ENCODE measurements at regions not wholly inside any gene's neighbourhood (a gene's known extent, or its start where the extent isn't known, plus 50 kb on each side); places are given as distances from the start of the nearest gene placed in this dataset.

DNA sequence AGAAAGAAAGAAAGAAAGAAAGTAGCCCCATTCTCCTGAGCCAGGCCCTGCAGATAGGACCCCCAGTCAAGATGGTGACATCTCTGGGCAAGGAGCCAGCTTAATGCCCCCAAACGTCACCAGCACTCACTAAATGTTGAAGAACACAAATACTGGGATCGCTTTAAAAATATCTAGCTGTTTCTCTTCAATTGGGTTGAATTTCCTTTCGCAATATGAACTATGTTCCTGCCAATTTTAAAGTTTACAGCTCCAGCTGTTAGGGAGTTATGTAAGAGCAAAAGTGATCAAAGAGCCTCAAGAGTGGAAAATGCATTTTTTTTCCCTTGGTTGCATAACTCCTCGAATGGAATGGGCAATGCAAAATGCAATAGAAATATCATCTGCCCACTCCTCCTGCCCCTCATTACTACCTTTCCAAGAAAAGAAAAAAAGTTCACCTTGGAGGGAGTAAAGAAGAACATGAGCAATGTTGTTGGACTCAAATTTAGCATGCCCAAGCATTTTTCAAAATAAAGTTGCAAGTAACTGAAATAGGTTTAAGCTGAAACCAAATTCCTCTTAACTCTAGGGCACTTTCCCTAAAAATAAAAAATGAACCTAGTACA lies 244.2 kb upstream of the PIK3R1 start:
- H3K27ac ChIP-seq (ENCODE audit: control insufficient read depth, insufficient read depth): no peak overlapping the region
- H4K20me1 ChIP-seq (ENCODE audit: control insufficient read depth, insufficient read depth): no peaks in the 10 kb centered on the region
- no peak for TF ChIP-seq PML (IDR thresholded peaks at IDR 0.05; ENCODE audit: low read length)
- no peak for TF ChIP-seq ESRRA (IDR thresholded peaks at IDR 0.05; ENCODE audit: low read length)
- TF ChIP-seq IRF4 (IDR thresholded peaks at IDR 0.05; ENCODE audit: low read depth, low read length): no peak
- no peak for TF ChIP-seq SMAD1 (IDR thresholded peaks at IDR 0.05; ENCODE audit: low read depth, partially characterized antibody)
- TF ChIP-seq TBL1XR1 (IDR thresholded peaks at IDR 0.05; ENCODE audit: low read depth, low read length): no peak
- H3K9me3 ChIP-seq (replicated peaks; ENCODE audit: control insufficient read depth, insufficient read depth, low read length): no peaks in the 10 kb centered on the region; the same call in 2 of the 3 replicates
- ChIA-PET POLR2A (no interaction called here), SMC1A (ENCODE audit: uncharacterized antibody, unreplicated experiment) (no interaction called here), RAD21 (ENCODE audit: unreplicated experiment) (no interaction called here), CTCF (interaction anchor here (0.9 kb wide), 1 partner anchor 282 kb away, joined by 3 read pairs; no protein-coding TSS in a partner anchor)
- H3K4me3 ChIP-seq: no peak overlapping the region
- H3K27me3 ChIP-seq (replicated peaks in 1 of 2; ENCODE audit: control insufficient read depth in 2 of 2, insufficient read depth in 2 of 2, low read length in 1 of 2): no peaks in the 10 kb centered on the region
- no peaks in the 10 kb centered on the region for H3K79me2 ChIP-seq (ENCODE audit: control insufficient read depth, insufficient read depth, low read length)
- intact Hi-C loops (cut with micrococcal nuclease; ENCODE audit: unreplicated experiment) (no loop called here), in situ Hi-C loops (cut with MboI) (no loop called here)
- no peaks in the 10 kb centered on the region for H3K4me1 ChIP-seq (ENCODE audit: control insufficient read depth, insufficient read depth, low read length)
- BruUV-seq (replicated peaks): no TSS peak
- FAIRE-seq (no peak), DNase-seq (ENCODE audit: low read depth, low spot score) (no peak), ATAC-seq (no peak)
- no peak overlapping the region for H3K4me2 ChIP-seq (ENCODE audit: control insufficient read depth, insufficient read depth)
- H3K9ac ChIP-seq (ENCODE audit: control insufficient read depth, insufficient read depth, low read length): no peak overlapping the region
- no peaks in the 10 kb centered on the region for H3K36me3 ChIP-seq (ENCODE audit: control insufficient read depth in 2 of 2, insufficient read depth in 2 of 2, low read length in 1 of 2)
- no peak overlapping the region for H2AFZ ChIP-seq (ENCODE audit: control insufficient read depth, low read depth, low read length)
- WGBS (ENCODE audit: insufficient coverage, insufficient replicate concordance, low lambda C conversion rate, missing lambda C conversion rate): 36% methylated on average over 4 of the region's 4 CpGs

DNA sequence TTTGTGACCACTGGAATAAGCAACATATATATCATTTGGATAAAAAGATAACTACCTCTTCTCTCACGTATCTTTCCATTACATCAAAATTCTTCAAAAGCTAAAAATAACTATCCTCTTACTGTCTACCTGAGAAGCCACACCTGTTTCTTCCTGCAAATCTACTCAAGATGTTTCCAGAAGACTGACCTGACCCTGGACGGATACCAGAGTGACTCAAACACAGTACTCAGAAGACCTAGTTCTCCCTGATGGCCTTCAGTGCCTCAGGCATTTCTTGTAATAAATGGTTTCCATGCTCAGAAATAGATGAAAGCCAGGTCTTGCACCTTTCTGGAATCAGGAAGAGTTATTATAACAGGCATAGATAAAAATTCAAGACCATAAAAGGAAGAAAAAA lies 245.9 kb upstream of the PIK3R1 start:
- in situ Hi-C loops (cut with MboI) (no loop called here), intact Hi-C loops (cut with micrococcal nuclease; ENCODE audit: unreplicated experiment) (no loop called here)
- H2AFZ ChIP-seq (ENCODE audit: control insufficient read depth, low read depth, low read length): no peak overlapping the region
- H3K79me2 ChIP-seq (ENCODE audit: control insufficient read depth, insufficient read depth, low read length): no peaks in the 10 kb centered on the region
- no peak overlapping the region for H3K9ac ChIP-seq (ENCODE audit: control insufficient read depth, insufficient read depth, low read length)
- 51% methylated on average over 2 of the region's 2 CpGs for WGBS (ENCODE audit: insufficient coverage, insufficient replicate concordance, low lambda C conversion rate, missing lambda C conversion rate)
- ATAC-seq (no peak), FAIRE-seq (no peak), DNase-seq (ENCODE audit: low read depth, low spot score) (no peak)
- no peaks in the 10 kb centered on the region for H3K27me3 ChIP-seq (replicated peaks in 1 of 2; ENCODE audit: control insufficient read depth in 2 of 2, insufficient read depth in 2 of 2, low read length in 1 of 2)
- CTCF ChIA-PET: no interaction called here
- no peak overlapping the region for H3K4me2 ChIP-seq (ENCODE audit: control insufficient read depth, insufficient read depth)
- H3K9me3 ChIP-seq (replicated peaks; ENCODE audit: control insufficient read depth, insufficient read depth, low read length): no peaks in the 10 kb centered on the region; the same call in 2 of the 3 replicates
- H4K20me1 ChIP-seq (ENCODE audit: control insufficient read depth, insufficient read depth): no peaks in the 10 kb centered on the region
- RAD21 ChIA-PET (ENCODE audit: unreplicated experiment): no interaction called here
- SMC1A ChIA-PET (ENCODE audit: uncharacterized antibody, unreplicated experiment): no interaction called here
- POLR2A ChIA-PET: no interaction called here
- no peak overlapping the region for H3K4me3 ChIP-seq
- no peaks in the 10 kb centered on the region for H3K36me3 ChIP-seq (ENCODE audit: control insufficient read depth in 2 of 2, insufficient read depth in 2 of 2, low read length in 1 of 2)
- H3K4me1 ChIP-seq (ENCODE audit: control insufficient read depth, insufficient read depth, low read length): no peaks in the 10 kb centered on the region
- BruUV-seq (replicated peaks): no TSS peak
- H3K27ac ChIP-seq (ENCODE audit: control insufficient read depth, insufficient read depth): no peak overlapping the region
- no peak for TF ChIP-seq NFYA (IDR thresholded peaks at IDR 0.05; ENCODE audit: borderline replicate concordance, low read depth, low read length)
- no peak for TF ChIP-seq POLR2AphosphoS2 (IDR thresholded peaks at IDR 0.05; ENCODE audit: low read depth, low read length)
- TF ChIP-seq SKIL (IDR thresholded peaks at IDR 0.05; ENCODE audit: low read depth, poor library complexity, severe bottlenecking): no peak
- TF ChIP-seq, protein P1, sequence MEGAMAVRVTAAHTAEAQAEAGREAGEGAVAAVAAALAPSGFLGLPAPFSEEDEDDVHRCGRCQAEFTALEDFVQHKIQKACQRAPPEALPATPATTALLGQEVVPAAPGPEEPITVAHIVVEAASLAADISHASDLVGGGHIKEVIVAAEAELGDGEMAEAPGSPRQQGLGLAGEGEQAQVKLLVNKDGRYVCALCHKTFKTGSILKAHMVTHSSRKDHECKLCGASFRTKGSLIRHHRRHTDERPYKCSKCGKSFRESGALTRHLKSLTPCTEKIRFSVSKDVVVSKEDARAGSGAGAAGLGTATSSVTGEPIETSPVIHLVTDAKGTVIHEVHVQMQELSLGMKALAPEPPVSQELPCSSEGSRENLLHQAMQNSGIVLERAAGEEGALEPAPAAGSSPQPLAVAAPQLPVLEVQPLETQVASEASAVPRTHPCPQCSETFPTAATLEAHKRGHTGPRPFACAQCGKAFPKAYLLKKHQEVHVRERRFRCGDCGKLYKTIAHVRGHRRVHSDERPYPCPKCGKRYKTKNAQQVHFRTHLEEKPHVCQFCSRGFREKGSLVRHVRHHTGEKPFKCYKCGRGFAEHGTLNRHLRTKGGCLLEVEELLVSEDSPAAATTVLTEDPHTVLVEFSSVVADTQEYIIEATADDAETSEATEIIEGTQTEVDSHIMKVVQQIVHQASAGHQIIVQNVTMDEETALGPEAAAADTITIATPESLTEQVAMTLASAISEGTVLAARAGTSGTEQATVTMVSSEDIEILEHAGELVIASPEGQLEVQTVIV (IDR thresholded peaks at IDR 0.05; ENCODE audit: borderline replicate concordance, partially characterized antibody): no peak
- TF ChIP-seq ZNF384 (IDR thresholded peaks at IDR 0.05; ENCODE audit: borderline replicate concordance, low read depth, low read length): no peak
- TF ChIP-seq SMAD5 (IDR thresholded peaks at IDR 0.05; ENCODE audit: low read depth): no peak
